HL-60/S4 treated with retinoic acid at 250 ng/mL for 4 days and 3 days (cell line): ENCODE measurements at regions not wholly inside any gene's neighbourhood (a gene's known extent, or its start where the extent isn't known, plus 50 kb on each side); places are given as distances from the start of the nearest gene placed in this dataset.
"Not testable (repeated sequence)": the region's sequence is repeated elsewhere in the genome, so short reads cannot be mapped to it uniquely, and the experiment has no call there.

Source experiments
- in situ Hi-C: fragments of 300-500 bp; cut with MboI; formaldehyde crosslinking; loops from 2 replicates; pipeline ENCODE4 v1.7.0; 2022; ENCODE audit warnings: low sequenced_read_pairs

- in situ Hi-C loops: loop anchor here (25.0 kb wide), 1 partner anchor 98 kb away; the partner anchor contains the start of gene RAMP3
Observed at GRCh38 chr7:45259966-45260646, 102.5 kb downstream of the RAMP3 start.

- in situ Hi-C loops: loop anchor here (25.0 kb wide), 1 partner anchor 105 kb away; the partner anchor contains the start of gene RAMP3
Observed at GRCh38 chr7:45267262-45267661, 109.7 kb downstream of the RAMP3 start.

GRCh38 chr7:45268013-45268412 lies 110.4 kb downstream of the RAMP3 start:
- in situ Hi-C loops: loop anchor here (25.0 kb wide), 1 partner anchor 106 kb away; the partner anchor contains the start of gene RAMP3

- in situ Hi-C loops: loop anchor here (25.0 kb wide), 1 partner anchor 107 kb away; the partner anchor contains the start of gene RAMP3
Observed at GRCh38 chr7:45269192-45269591, 111.6 kb downstream of the RAMP3 start.

GRCh38 chr7:45278763-45279398 lies 121.3 kb downstream of the RAMP3 start:
- in situ Hi-C loops: no loop called here

- in situ Hi-C loops: not testable (repeated sequence)
Observed at GRCh38 chr7:45289611-45290010, 132.0 kb downstream of the RAMP3 start.

- in situ Hi-C loops: no loop called here
Observed at GRCh38 chr7:45290880-45291279, 133.3 kb downstream of the RAMP3 start.

GRCh38 chr7:45292481-45292880 lies 134.9 kb downstream of the RAMP3 start:
- in situ Hi-C loops: no loop called here

- in situ Hi-C loops: no loop called here
Observed at GRCh38 chr7:45293295-45293942, 135.8 kb downstream of the RAMP3 start.

- in situ Hi-C loops: no loop called here
Observed at GRCh38 chr7:45294559-45294958, 137.0 kb downstream of the RAMP3 start.

GRCh38 chr7:45295222-45295621 lies 137.6 kb downstream of the RAMP3 start:
- in situ Hi-C loops: no loop called here

GRCh38 chr7:45296748-45297147 lies 139.2 kb downstream of the RAMP3 start:
- in situ Hi-C loops: no loop called here

GRCh38 chr7:45306752-45307305 lies 149.2 kb downstream of the RAMP3 start:
- in situ Hi-C loops: no loop called here

GRCh38 chr7:45311597-45311996 lies 154.0 kb downstream of the RAMP3 start:
- in situ Hi-C loops: no loop called here

GRCh38 chr7:45315512-45315911 lies 157.9 kb downstream of the RAMP3 start:
- in situ Hi-C loops: not testable (repeated sequence)

- in situ Hi-C loops: no loop called here
Observed at GRCh38 chr7:45324683-45325237, 167.2 kb downstream of the RAMP3 start.

GRCh38 chr7:45325378-45325777 lies 167.8 kb downstream of the RAMP3 start:
- in situ Hi-C loops: no loop called here

- in situ Hi-C loops: no loop called here
Observed at GRCh38 chr7:45328403-45328981, 170.9 kb downstream of the RAMP3 start.

- in situ Hi-C loops: no loop called here
Observed at GRCh38 chr7:45331563-45331962, 174.0 kb downstream of the RAMP3 start.

- in situ Hi-C loops: not testable (repeated sequence)
Observed at GRCh38 chr7:45335024-45335423, 177.4 kb downstream of the RAMP3 start.

- in situ Hi-C loops: no loop called here
Observed at GRCh38 chr7:45342236-45342635, 184.6 kb downstream of the RAMP3 start.
